Left ventricle myocardium inferior (tissue), 1 donor: ENCODE measurements at regions not wholly inside any gene's neighbourhood (a gene's known extent, or its start where the extent isn't known, plus 50 kb on each side); places are given as distances from the start of the nearest gene placed in this dataset.

Source experiments
- DNase-seq: peaks from one replicate; pipeline ENCODE4 v3.0.0-alpha.2; 2020
- H3K27ac ChIP-seq: fragments of 200-600 bp; replicated peaks from 2 replicates; pipeline ENCODE4 v1.8.0; 2021
- H3K27me3 ChIP-seq: fragments of 200-600 bp; 2 replicates; pipeline ENCODE4 v1.8.0; 2021; ENCODE audit warnings: low read depth
- H3K36me3 ChIP-seq: fragments of 200-600 bp; 2 replicates; pipeline ENCODE4 v1.8.0; 2021
- H3K4me1 ChIP-seq: fragments of 200-600 bp; 2 replicates; pipeline ENCODE4 v1.8.0; 2021
- H3K4me3 ChIP-seq: fragments of 200-600 bp; 2 replicates; pipeline ENCODE4 v1.8.0; 2021; ENCODE audit warnings: mild to moderate bottlenecking, moderate library complexity
- H3K9me3 ChIP-seq: fragments of 200-600 bp; replicated peaks from 2 replicates; pipeline ENCODE4 v1.8.0; 2021
- intact Hi-C: fragments of 100-400 bp; cut with micrococcal nuclease; formaldehyde crosslinking; loops from one replicate; pipeline ENCODE4 v1.11.0; 2022
- TF ChIP-seq, protein P1 (sequence below): fragments of 200-600 bp; IDR thresholded peaks from 2 replicates; pipeline ENCODE4 v1.8.0; 2021; ENCODE audit warnings: antibody characterized with exemption, mild to moderate bottlenecking, borderline replicate concordance
- donor health status: DM: no; HTN: yes; CAD: no; lungs with severe emphysema.

- Histone ChIP-seq H3K9me3 (peaks cover 16% of the 10 kb centered on the region), H3K36me3 (no peaks in the 10 kb centered on the region), H3K4me3 (no peak overlapping the region), H3K27ac (no peak overlapping the region), H3K4me1 (no peaks in the 10 kb centered on the region), H3K27me3 (no peaks in the 10 kb centered on the region)
- TF ChIP-seq, protein P1, sequence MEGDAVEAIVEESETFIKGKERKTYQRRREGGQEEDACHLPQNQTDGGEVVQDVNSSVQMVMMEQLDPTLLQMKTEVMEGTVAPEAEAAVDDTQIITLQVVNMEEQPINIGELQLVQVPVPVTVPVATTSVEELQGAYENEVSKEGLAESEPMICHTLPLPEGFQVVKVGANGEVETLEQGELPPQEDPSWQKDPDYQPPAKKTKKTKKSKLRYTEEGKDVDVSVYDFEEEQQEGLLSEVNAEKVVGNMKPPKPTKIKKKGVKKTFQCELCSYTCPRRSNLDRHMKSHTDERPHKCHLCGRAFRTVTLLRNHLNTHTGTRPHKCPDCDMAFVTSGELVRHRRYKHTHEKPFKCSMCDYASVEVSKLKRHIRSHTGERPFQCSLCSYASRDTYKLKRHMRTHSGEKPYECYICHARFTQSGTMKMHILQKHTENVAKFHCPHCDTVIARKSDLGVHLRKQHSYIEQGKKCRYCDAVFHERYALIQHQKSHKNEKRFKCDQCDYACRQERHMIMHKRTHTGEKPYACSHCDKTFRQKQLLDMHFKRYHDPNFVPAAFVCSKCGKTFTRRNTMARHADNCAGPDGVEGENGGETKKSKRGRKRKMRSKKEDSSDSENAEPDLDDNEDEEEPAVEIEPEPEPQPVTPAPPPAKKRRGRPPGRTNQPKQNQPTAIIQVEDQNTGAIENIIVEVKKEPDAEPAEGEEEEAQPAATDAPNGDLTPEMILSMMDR, result no peak
- DNase-seq, result no peak
- intact Hi-C loops, result no loop called here
These were observed 1279.6 kb upstream of the USP15 start for GRCh38 chr12:60980558-60980957.

- H3K9me3 ChIP-seq, result peaks cover 18% of the 10 kb centered on the region
- intact Hi-C loops, result no loop called here
- TF ChIP-seq, protein P1, result no peak
- DNase-seq, result no peak
- no peaks in the 10 kb centered on the region for H3K36me3 ChIP-seq
- no peak overlapping the region for H3K27ac ChIP-seq
- H3K4me3 ChIP-seq, result no peak overlapping the region
- H3K4me1 ChIP-seq, result no peaks in the 10 kb centered on the region
- H3K27me3 ChIP-seq, result no peaks in the 10 kb centered on the region
These were observed 1278.7 kb upstream of the USP15 start for GRCh38 chr12:60981473-60981872.

- intact Hi-C loops, result no loop called here
- no peak for DNase-seq
- H3K9me3 ChIP-seq, result no peaks in the 10 kb centered on the region
- no peak overlapping the region for H3K4me3 ChIP-seq
- no peaks in the 10 kb centered on the region for H3K27me3 ChIP-seq
- no peaks in the 10 kb centered on the region for H3K36me3 ChIP-seq
- no peak overlapping the region for H3K27ac ChIP-seq
- TF ChIP-seq, protein P1, result no peak
- no peaks in the 10 kb centered on the region for H3K4me1 ChIP-seq
These were observed 1268.1 kb upstream of the USP15 start for GRCh38 chr12:60992087-60992486.

DNA sequence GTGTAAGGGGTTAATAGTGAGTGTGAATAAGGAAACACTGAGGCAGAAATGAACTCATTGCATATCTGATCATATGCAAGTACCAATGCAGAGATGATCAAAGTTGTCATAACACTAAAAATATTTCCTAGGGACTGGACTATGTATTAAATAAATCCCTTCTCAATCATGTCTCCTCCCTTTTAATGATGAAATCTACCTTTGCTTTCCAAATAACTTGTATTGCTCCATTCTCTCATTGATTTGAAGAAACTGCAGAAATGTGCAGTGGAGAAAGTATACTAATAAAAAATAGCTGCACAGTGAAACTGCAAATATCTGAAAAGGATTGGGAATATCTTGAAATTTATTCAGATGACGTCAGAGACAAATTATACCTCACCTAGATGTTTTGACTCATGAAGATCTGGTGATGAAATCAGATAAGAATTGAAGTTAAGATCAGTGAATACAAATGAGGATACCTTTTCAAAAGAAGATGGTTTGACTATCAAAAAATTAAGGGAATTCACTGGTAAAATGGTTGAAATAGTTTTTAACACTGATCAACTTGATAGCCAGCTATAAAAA is 1264.9 kb upstream of the USP15 start:
- H3K36me3 ChIP-seq, result no peaks in the 10 kb centered on the region
- H3K4me1 ChIP-seq, result no peaks in the 10 kb centered on the region
- H3K9me3 ChIP-seq, result peaks cover 10% of the 10 kb centered on the region
- H3K4me3 ChIP-seq, result no peak overlapping the region
- H3K27ac ChIP-seq, result no peak overlapping the region
- H3K27me3 ChIP-seq, result no peaks in the 10 kb centered on the region
- TF ChIP-seq, protein P1, result no peak
- intact Hi-C loops, result no loop called here
- no peak for DNase-seq

DNA sequence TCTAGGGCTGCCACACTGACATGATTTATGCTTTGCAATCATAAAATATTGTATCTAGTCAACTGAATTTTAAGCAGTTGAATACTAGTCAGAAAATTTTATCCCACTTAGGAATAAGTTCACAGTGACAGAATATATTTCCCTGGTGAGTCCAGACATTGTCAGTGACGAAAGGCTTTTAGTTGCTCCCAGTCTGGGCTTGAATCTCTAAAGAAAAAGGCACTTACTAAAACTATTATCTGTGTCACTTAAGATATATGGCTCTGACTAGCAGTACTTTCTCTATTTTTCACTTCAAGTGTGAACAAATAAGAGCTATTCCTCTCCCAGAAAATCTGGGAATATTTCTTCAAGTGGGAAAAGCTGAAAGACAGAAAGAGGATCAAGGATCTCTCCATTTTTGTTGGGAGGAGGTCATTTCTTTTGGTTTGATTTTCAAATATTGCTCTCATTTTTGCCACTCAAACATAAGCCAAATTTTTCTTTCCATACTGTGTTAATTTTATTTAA is 1262.3 kb upstream of the USP15 start:
- H3K27ac ChIP-seq, result no peak overlapping the region
- DNase-seq, result no peak
- TF ChIP-seq, protein P1, result no peak

More for the DNA sequence above, 1262.3 kb upstream of the USP15 start:
- Histone ChIP-seq H3K4me1 (no peaks in the 10 kb centered on the region), H3K9me3 (peaks cover 26% of the 10 kb centered on the region), H3K36me3 (no peaks in the 10 kb centered on the region), H3K4me3 (no peak overlapping the region), H3K27me3 (no peaks in the 10 kb centered on the region)
- intact Hi-C loops, result no loop called here
